GM12875 (cell line): ENCODE measurements at regions not wholly inside any gene's neighbourhood (a gene's known extent, or its start where the extent isn't known, plus 50 kb on each side); places are given as distances from the start of the nearest gene placed in this dataset.

Experiments used
- H3K4me3 ChIP-seq: one replicate; pipeline ENCODE4 v1.5.1; 2011; ENCODE audit warnings: low read depth, low read length, control low read depth
- TF ChIP-seq, protein P1 (sequence below): IDR thresholded peaks from 2 replicates; pipeline ENCODE4 v1.5.1; 2011; ENCODE audit warnings: low read depth, mild to moderate bottlenecking, control low read depth, inconsistent platforms, low read length, moderate library complexity, borderline replicate concordance; ENCODE audit not compliant: insufficient read depth

DNA sequence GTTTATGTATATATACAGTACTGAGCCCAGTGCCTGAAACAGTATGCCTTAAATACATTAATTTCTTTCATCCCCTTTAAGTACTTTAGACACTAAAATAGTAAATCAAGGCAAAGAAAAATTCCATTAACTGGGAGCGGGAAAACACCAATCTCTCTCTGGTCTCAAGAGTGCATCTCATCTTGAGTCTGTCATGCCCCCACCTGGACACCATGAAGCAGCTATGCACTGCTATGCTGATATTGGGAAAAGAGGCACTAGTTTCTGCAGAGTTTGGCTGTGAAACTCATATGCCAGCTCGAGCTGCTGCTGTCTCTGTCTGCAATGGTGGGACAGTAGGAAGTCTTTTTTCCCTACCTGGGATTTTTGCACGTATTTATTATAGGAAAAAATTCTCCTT lies 754.4 kb upstream of the RAG2 start:
- TF ChIP-seq, protein P1, sequence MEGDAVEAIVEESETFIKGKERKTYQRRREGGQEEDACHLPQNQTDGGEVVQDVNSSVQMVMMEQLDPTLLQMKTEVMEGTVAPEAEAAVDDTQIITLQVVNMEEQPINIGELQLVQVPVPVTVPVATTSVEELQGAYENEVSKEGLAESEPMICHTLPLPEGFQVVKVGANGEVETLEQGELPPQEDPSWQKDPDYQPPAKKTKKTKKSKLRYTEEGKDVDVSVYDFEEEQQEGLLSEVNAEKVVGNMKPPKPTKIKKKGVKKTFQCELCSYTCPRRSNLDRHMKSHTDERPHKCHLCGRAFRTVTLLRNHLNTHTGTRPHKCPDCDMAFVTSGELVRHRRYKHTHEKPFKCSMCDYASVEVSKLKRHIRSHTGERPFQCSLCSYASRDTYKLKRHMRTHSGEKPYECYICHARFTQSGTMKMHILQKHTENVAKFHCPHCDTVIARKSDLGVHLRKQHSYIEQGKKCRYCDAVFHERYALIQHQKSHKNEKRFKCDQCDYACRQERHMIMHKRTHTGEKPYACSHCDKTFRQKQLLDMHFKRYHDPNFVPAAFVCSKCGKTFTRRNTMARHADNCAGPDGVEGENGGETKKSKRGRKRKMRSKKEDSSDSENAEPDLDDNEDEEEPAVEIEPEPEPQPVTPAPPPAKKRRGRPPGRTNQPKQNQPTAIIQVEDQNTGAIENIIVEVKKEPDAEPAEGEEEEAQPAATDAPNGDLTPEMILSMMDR, result no peak
- no peak overlapping the region for H3K4me3 ChIP-seq

DNA sequence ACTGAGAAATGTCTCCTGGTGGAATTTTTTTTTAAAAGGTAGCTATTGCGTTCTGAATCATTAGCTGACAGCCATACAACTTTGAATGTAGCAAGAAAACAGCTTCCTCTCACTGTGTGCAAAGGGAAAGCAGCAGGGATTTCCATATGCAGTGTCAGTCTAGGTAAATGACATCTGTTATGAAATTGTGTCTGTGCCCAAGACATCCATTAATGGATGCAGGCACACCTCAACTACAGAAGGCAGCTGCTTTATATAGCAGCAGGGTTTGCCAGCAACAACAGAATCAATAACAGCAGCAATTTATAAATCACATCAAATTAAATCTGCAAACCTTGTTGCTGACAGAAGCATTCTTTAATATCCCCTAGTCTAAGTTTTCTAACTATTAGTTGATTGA lies 745.3 kb upstream of the RAG2 start:
- TF ChIP-seq, protein P1, result no peak
- H3K4me3 ChIP-seq, result no peak overlapping the region

- TF ChIP-seq, protein P1, result no peak
Observed at GRCh38 chr11:37336401-37336800, 738.4 kb upstream of the RAG2 start.

DNA sequence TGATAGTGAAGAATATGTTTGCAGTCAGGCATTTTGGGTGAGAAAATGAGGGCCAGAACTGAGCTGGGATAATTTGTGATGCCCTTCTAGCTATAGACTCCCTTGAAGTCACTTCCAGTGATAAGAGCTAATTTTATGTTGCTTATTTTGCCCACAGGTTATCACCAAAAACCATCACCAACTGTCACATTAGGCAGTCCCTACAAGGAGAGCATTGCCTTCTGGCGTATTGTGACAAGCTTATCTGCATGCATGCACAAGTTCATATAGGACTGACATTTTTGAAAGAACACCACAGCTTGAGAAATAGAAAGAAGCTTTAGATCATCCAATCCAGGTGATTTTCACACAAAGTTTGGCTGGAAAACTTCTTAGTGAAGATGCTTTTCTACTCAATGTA lies 735.3 kb upstream of the RAG2 start:
- TF ChIP-seq, protein P1, result no peak

More at GRCh38 chr11:37336401-37336800, 738.4 kb upstream of the RAG2 start:
- H3K4me3 ChIP-seq, result no peak overlapping the region

DNA sequence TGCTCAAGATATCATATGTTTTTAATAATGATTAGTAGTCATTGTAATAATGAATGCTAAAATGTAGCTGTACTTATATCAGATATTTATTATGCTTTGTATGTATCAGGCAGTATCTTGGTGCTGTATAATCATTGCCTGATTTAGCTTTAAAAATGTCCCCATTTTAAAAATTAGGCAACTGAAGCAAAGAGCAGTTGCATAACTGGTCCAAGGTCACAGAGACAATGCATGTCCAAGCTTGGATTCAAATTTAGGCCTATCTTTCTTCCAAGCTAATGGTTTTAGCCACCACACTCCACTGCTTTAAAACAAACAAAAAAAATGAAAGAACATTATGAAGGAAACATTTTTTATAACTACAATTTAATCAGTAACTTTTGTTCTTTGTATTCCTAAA lies 725.8 kb upstream of the RAG2 start:
- H3K4me3 ChIP-seq, result no peak overlapping the region
- TF ChIP-seq, protein P1, result no peak

More for the DNA sequence above, 735.3 kb upstream of the RAG2 start:
- no peak overlapping the region for H3K4me3 ChIP-seq

DNA sequence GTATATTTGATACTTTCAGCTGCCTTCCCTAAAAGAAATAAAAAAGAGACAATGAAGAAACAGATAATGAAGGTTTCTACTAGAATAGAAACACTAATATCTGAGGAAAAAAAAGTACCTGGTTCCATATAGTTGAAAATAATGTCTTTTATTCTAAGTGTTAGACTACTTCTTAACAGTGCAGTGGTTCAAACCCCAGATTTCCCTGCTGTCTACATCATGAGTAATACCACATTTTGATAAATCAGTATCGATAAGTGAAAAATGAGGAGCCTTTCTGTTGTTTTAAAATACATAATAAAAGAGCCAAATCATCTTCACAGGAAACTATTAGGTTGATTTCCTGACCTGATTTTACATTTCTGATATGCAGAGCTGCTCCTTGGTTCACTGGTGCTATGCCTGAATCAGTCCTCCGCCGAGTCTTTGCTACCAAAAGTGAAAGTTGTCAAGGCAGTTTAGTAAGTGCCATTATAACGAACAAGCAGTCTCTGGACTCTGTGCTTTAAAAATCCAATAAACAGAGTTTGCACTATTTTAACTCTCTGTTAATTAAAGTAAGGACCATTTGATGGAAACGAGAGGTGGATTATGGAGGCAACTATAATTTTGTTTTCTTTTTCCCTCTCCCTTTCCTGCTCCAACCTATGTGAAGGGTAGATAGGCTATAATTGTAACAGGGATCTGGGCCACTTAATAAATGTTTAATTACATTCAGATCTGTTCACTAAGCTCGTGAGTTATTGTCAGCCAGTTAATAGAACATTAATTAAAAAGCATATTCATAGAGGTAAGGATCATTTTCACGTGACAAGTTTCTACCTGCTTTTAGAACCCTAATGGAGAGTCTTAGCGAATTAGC lies 724.5 kb upstream of the RAG2 start:
- H3K4me3 ChIP-seq, result no peak overlapping the region
- TF ChIP-seq, protein P1, result no peak

DNA sequence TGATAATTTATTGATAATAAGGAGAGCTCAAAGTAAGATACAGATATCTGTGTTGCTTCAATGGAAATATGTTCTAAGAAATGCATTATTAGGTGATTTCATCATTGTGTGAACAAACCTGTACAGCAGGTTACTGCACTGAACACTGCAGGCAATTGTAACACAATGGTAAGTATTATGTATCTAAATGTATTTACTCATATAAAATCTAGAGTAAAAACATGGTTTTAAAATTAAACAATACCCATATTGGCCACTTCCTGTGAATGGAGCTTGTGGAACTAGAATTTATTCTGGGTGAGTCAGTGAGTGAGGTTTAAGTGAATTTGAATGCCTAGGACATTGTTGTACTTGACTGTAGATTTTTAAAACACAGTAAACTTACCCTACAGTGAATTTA lies 722.9 kb upstream of the RAG2 start:
- no peak overlapping the region for H3K4me3 ChIP-seq
- TF ChIP-seq, protein P1, result no peak
